ENCODE measurements at regions not wholly inside any gene's neighbourhood (a gene's known extent, or its start where the extent isn't known, plus 50 kb on each side); places are given as distances from the start of the nearest gene placed in this dataset.
"Not testable (repeated sequence)": the region's sequence is repeated elsewhere in the genome, so short reads cannot be mapped to it uniquely, and the experiment has no call there.

- Histone ChIP-seq H3K9ac (ENCODE audit: low read length) (no peak overlapping the region), H3K9me3 (ENCODE audit: low read length) (no peaks in the 10 kb centered on the region), H3K36me3 (ENCODE audit: insufficient read depth, low read length) (no peaks in the 10 kb centered on the region), H4K20me1 (ENCODE audit: insufficient read depth) (no peaks in the 10 kb centered on the region), H3K4me3 (ENCODE audit: low read length) (no peak overlapping the region), H3K27me3 (ENCODE audit: insufficient read depth, low read depth, low read length) (no peaks in the 10 kb centered on the region), H3K79me2 (replicated peaks; ENCODE audit: insufficient read depth, low read length) (no peaks in the 10 kb centered on the region), H2AFZ (ENCODE audit: low read depth, low read length) (no peak overlapping the region), H3K9me2 (ENCODE audit: insufficient read depth, low read length) (no peaks in the 10 kb centered on the region), H3K4me2 (ENCODE audit: low read length) (no peak overlapping the region), H3F3A (ENCODE audit: insufficient read depth, low read length, poor library complexity, severe bottlenecking) (no peaks in the 10 kb centered on the region), H3K27ac (ENCODE audit: low read length) (no peak overlapping the region)
- TF ChIP-seq SMC3 (conservative IDR thresholded peaks at IDR 0.05; ENCODE audit: poor library complexity) (no peak), EP300 (conservative IDR thresholded peaks at IDR 0.05; ENCODE audit: poor library complexity, severe bottlenecking) (no peak), EZH2 (IDR thresholded peaks at IDR 0.05; ENCODE audit: borderline replicate concordance, insufficient read depth, low read length, poor library complexity, severe bottlenecking) (no peak), TAF1 (IDR thresholded peaks at IDR 0.05; ENCODE audit: low read depth) (no peak), POLR2AphosphoS5 (IDR thresholded peaks at IDR 0.05) (no peak), REST (IDR thresholded peaks at IDR 0.05; ENCODE audit: borderline replicate concordance) (no peak), RAD21 (conservative IDR thresholded peaks at IDR 0.05) (no peak), CTCF (IDR thresholded peaks at IDR 0.05; ENCODE audit: poor library complexity, severe bottlenecking) (no peak), MXI1 (conservative IDR thresholded peaks at IDR 0.05; ENCODE audit: poor library complexity, severe bottlenecking) (no peak)
Observed at GRCh38 chr12:25686351-25686750, 133.3 kb upstream of the LMNTD1 start.

- TF ChIP-seq REST (IDR thresholded peaks at IDR 0.05; ENCODE audit: borderline replicate concordance) (no peak), POLR2AphosphoS5 (IDR thresholded peaks at IDR 0.05) (no peak), MXI1 (conservative IDR thresholded peaks at IDR 0.05; ENCODE audit: poor library complexity, severe bottlenecking) (no peak), RAD21 (conservative IDR thresholded peaks at IDR 0.05) (no peak), CTCF (IDR thresholded peaks at IDR 0.05; ENCODE audit: poor library complexity, severe bottlenecking) (no peak), EZH2 (IDR thresholded peaks at IDR 0.05; ENCODE audit: borderline replicate concordance, insufficient read depth, low read length, poor library complexity, severe bottlenecking) (no peak), TAF1 (IDR thresholded peaks at IDR 0.05; ENCODE audit: low read depth) (no peak)
- Histone ChIP-seq H3K4me3 (ENCODE audit: low read length) (no peak overlapping the region), H3K4me2 (ENCODE audit: low read length) (no peak overlapping the region)
Observed at GRCh38 chr12:25687226-25687625, 134.1 kb upstream of the LMNTD1 start.

GRCh38 chr12:25688851-25689250 is 135.8 kb upstream of the LMNTD1 start:
- not testable (repeated sequence) for H3K9ac ChIP-seq (ENCODE audit: low read length); H3F3A ChIP-seq (ENCODE audit: insufficient read depth, low read length, poor library complexity, severe bottlenecking); H4K20me1 ChIP-seq (ENCODE audit: insufficient read depth); H3K79me2 ChIP-seq (replicated peaks; ENCODE audit: insufficient read depth, low read length); H3K9me2 ChIP-seq (ENCODE audit: insufficient read depth, low read length); H3K4me3 ChIP-seq (ENCODE audit: low read length); H3K9me3 ChIP-seq (ENCODE audit: low read length); H3K27me3 ChIP-seq (ENCODE audit: insufficient read depth, low read depth, low read length); H2AFZ ChIP-seq (ENCODE audit: low read depth, low read length); H3K36me3 ChIP-seq (ENCODE audit: insufficient read depth, low read length); H3K4me2 ChIP-seq (ENCODE audit: low read length); H3K27ac ChIP-seq (ENCODE audit: low read length)

More at GRCh38 chr12:25687226-25687625, 134.1 kb upstream of the LMNTD1 start:
- Histone ChIP-seq H3K9me2 (ENCODE audit: insufficient read depth, low read length) (no peaks in the 10 kb centered on the region), H3F3A (ENCODE audit: insufficient read depth, low read length, poor library complexity, severe bottlenecking) (no peaks in the 10 kb centered on the region), H3K79me2 (replicated peaks; ENCODE audit: insufficient read depth, low read length) (no peaks in the 10 kb centered on the region), H3K9me3 (ENCODE audit: low read length) (no peaks in the 10 kb centered on the region), H2AFZ (ENCODE audit: low read depth, low read length) (no peak overlapping the region), H3K36me3 (ENCODE audit: insufficient read depth, low read length) (no peaks in the 10 kb centered on the region), H3K27ac (ENCODE audit: low read length) (no peak overlapping the region), H4K20me1 (ENCODE audit: insufficient read depth) (no peaks in the 10 kb centered on the region), H3K9ac (ENCODE audit: low read length) (no peak overlapping the region), H3K27me3 (ENCODE audit: insufficient read depth, low read depth, low read length) (no peaks in the 10 kb centered on the region)

Data from neural cell (in vitro differentiated cells).